COLO668 (cell line): ENCODE measurements at regions not wholly inside any gene's neighbourhood (a gene's known extent, or its start where the extent isn't known, plus 50 kb on each side); places are given as distances from the start of the nearest gene placed in this dataset.

Experiments used
- DNase-seq: peaks from one replicate; lab custom pipeline; 2025; ENCODE audit not compliant: unreplicated experiment; lab: John Stamatoyannopoulos, UW

DNA sequence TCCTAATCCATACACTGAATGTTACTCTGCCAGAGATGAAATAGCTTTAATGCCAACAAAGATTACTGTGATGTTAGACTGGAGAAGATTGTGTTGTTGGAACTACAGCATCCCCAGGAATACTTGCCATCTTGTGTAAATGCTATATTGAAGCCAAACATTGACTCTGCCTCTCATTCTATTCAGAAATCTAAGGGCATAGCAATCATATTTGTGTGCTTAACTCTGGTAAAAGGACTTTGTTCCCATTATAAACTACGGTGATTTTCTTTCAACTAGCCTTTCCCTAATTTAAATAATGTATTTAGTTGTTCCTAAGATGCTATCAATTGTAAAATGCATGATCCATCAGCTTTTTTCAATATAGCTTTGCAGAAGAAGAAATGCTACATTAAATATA lies 498.4 kb upstream of the LRRN3 start:
- DNase-seq = no peak

DNA sequence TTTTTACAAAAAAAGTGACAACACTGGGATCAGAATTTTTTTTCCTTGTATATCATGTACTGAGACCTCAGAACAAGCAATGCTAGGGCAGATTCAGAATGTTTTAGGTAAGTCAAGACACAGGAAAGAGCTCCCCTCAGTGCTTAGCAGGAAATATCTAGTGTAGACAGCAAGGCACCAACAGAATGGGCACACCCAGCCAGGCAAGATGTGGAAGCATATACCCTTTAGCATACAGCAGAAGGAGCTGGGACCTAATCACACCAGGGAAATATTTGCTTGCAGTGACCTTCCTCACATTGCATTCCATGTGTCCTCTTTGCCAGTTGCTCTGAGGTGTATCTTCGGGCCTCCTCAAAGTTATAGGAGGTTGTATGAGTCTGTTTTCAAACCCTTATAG lies 497.6 kb upstream of the LRRN3 start:
- DNase-seq = no peak

DNA sequence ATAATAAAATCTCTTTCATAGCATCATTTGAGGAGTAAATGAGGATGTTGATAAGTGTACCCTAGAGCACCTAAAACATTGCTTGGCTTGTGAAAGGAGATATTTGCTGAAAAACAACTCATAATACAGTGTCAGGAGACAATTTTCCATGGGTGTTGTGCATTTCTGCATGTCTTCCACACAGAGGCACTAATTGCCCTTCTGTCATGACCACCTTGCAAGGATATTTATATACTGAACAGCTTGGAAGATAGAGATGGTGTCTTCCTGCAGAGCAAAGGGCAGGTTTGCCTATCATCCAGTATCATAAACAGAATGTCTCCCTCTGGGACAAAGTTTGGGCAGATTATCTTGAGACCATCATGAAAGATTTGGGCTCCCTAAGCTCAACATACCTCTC lies 495.2 kb upstream of the LRRN3 start:
- DNase-seq = no peak

DNA sequence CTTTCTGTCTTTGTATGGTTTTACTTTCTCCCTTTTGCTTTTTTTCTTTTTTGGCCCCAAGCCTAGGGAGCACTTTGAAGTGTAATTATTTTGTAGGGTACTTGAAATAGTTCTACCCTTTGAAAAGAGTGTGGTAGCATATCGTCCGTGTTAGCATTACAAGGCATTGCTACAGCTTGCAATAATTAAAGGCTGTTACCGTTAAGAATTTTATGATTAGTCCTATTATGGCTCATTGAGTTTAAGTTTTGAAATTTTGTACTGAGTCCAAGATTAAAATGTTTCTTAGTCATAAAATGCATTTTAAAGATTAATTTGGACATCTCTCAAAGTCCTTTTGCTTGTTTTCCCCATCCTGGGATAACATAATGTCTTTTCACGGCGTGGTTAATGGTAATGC lies 490.0 kb upstream of the LRRN3 start:
- DNase-seq = no peak

DNA sequence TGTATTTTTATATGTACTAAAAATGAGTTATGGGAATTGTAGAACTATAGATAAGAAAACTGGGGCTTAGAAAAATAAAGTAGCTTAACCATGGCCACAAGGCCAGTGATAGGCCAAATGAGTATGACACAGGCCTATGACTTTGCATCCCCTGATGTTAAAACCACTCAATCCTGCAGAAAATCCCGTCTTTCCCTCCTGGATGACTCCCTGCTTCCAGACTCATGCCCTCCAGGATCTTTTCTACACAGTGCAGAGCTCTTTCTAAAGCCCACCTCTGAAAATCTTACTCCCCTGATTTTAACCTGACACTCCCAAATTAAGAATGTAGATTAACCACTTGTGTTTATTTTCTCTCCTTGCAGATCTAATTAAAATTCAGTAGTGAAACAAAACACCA lies 489.2 kb upstream of the LRRN3 start:
- no peak for DNase-seq

DNA sequence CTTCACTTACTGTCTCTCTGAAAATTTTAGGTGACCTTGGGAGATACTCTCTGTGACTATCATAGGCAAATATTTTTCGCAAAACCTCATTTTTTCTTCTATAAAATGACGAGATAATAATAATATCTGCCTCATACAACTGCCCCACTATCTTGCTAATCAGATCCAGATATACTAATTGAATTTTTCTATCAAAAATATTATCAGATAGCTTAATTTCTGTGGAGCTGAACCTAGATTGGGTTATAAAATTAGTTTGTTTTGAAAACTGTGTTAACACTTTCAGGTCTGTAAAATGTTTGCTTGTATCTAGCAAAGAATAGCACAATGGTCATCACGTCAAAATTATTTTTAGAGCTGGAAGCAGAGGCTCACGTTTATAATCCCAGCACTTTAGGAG lies 486.7 kb upstream of the LRRN3 start:
- DNase-seq = no peak

DNA sequence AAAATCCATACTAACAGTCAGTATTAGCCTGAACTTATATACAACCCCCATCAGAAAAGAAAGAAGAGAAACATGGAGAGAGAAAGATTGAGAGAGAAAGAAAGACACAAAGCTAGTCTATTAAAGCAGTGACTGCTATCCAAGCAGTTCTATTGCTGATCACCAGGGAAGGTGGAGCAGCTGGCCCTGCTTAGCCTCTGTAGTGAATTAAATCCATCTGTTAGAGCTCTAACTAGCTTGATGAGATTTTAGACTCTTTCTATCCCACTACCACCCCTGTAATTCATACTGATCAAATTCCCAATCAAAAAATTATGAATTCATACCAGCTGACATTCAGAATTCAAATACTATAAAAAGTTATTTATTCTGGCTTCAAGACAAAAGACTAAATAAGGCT lies 486.0 kb upstream of the LRRN3 start:
- no peak for DNase-seq

DNA sequence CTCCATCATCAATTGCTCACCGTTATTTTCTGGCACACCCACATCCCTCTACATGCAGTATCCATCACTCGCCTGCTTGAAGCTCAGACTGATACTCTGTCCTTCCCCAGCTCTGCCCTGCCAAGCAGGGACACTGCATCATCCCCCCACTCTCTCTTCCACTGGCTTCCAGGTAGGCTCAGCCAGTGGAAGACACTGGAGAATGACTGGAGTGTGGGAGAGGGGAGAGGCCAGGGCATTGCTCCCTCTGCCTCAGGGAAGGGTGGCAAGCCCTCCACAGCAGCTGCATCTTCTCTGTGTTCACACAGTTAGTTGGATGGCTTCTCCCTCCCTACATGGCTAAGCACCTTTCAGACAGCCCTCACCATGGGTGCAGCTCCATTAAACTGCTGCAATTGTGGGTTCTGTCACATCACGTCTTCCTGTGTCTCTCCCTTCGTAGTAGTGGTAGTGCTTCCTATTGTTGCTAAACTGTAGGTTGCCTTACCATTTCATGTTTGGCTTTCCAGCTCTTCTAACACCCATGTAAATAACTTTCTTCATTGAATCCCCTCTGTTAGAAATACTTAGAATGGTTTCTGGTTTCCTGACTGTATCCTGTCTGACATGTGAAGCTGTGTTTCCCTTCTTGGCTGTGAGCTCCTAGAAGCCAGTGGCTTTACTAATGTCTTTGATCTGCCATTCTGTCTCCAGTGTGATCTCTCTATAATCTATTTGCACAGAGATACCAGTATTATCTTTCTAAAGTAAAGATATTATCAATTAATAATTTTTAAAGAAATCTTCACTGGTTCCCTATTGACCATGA lies 483.7 kb upstream of the LRRN3 start:
- no peak for DNase-seq

DNA sequence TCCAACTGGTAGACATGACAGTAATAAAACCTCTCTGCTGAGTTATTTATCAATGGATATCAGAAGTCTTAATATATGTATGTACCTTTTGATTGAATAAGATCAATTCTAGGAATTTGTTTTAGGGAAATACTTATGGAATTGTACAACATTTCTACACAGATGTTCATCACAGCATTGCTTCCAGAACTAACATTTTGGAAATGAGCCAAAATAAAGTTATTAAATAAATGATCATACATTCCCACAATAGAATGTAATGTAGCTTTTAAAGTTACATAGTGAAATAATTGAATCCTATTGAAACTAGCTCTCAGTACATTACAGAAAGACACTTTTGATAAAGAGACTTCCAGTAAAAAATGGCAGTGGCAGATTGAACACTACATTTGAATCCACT lies 481.6 kb upstream of the LRRN3 start:
- no peak for DNase-seq

DNA sequence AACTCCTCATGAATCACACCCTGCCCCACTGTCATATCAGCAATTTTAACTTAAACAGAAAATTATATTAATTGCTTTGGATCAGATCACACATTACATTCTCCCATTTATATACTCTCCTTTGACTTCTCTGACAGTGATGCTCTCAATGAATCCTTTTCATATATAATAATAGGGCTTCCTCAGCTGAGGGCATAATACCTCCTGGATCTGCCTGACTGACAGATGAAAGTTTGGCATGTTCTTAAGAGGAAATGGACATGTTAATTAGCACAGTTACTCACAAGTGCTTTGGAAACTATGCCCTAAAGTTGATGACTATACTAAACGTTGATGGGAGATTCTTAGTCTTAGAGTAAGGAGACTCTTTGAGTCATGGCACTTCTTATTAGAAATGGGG lies 478.2 kb upstream of the LRRN3 start:
- no peak for DNase-seq
